CD4-positive, alpha-beta T cell treated with Interleukin-6 for 4 hours (primary cell): ENCODE measurements at regions not wholly inside any gene's neighbourhood (a gene's known extent, or its start where the extent isn't known, plus 50 kb on each side); places are given as distances from the start of the nearest gene placed in this dataset.
"Not testable (repeated sequence)": the region's sequence is repeated elsewhere in the genome, so short reads cannot be mapped to it uniquely, and the experiment has no call there.

Source experiments
- DNase-seq: peaks from one replicate; pipeline ENCODE4 v3.0.0-alpha.2; 2020; ENCODE audit warnings: mixed read lengths

DNA sequence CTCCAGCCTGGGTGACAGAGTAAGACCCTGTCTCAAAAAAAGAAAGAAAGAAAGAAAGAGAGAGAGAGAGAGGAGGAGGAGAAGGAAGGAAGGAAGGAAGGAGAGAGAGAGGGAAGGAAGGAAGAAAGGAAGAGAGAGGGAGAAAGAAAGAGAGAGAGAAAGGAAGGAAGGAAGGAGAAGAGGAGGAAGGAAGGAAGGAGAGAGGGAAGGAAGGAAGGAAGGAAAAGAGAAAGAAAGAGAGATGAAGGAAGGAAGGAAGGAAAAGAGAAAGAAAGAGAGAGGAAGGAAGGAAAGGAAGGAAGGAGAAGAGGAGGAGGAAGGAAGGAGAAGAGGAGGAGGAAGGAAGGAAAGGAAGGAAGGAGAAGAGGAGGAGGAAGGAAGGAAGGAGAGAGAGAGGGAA is 82.2 kb upstream of the ATP1B1 start:
- no peak for DNase-seq

DNA sequence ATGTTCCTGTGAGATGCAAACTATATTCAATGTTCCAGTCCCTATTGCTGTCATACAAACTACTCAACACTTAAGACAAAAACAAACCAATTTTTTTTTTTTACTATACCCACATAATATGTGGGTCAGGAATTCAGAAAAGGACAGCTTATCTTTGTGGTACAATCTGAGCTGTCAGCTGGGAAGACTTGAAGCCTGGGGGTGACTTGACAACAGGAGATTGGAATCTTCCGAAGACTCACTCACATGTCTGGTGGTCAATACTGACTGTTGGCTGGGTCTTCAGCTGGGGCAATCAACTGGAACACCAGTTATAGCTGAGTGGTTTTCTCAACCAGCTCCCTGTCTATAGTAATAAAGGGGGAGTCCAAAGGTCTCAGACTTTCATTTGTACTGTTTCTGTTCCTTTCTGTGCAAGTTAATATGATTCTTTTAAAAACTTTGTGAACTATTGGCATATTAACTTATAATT is 81.7 kb upstream of the ATP1B1 start:
- DNase-seq, result no peak

- no peak for DNase-seq
Observed at GRCh38 chr1:169025412-169025811, 81.1 kb upstream of the ATP1B1 start.

GRCh38 chr1:169027607-169028320 is 78.7 kb upstream of the ATP1B1 start:
- no peak for DNase-seq

DNA sequence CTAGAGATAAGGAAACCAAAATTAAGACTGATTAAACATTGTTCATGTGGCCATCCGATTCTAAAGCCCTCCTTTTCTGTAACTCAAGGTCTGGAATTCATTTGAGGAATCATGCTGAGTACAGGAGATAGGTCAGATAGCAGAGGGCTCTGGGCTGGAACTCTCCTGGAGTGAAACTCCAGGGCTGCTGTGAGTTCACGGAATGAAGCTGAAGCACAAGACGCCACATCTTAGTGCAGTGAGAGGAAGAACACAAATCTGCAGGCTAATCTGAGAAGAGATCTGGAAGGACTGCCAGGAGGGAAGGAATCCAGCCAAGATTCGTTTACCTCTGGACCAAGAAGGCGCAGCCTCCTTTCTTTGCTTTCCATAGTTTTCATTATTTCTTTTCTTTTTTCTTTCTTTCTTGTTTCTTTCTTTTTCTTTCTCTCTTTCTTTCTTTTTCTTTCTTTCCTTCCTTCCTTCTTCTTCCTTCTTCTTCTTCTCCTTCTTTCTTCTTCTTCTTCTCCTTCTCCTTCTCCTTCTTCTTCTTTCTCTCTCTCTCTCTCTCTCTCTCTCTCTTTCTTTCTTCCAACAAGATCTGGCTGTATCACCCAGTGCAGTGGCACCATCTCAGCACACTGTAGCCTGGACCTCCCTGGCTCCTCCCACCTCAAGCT is 74.8 kb upstream of the ATP1B1 start:
- DNase-seq, result no peak

GRCh38 chr1:169041366-169041765 is 65.1 kb upstream of the ATP1B1 start:
- no peak for DNase-seq

- DNase-seq, result no peak
Observed at GRCh38 chr1:169042377-169042776, 64.1 kb upstream of the ATP1B1 start.

DNA sequence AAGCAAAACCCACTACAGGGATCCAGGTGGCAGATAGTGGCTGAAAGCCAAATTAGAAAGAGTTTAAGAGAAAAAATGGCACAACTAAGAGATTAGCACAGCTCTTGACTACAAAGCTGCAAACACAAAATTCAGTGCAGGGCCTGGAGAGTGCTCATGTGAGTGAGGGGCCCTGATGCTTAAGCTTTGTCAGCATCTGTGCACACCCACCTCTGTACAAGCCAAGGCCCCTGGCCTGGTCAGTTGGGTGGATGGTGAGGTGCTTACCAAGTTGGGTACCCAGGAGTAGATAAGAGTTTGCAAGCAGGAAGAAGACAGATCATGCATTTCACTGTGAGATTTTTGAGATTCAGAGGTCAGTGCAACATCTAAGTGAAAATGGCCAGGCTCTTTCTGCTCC is 62.7 kb upstream of the ATP1B1 start:
- DNase-seq, result no peak

DNA sequence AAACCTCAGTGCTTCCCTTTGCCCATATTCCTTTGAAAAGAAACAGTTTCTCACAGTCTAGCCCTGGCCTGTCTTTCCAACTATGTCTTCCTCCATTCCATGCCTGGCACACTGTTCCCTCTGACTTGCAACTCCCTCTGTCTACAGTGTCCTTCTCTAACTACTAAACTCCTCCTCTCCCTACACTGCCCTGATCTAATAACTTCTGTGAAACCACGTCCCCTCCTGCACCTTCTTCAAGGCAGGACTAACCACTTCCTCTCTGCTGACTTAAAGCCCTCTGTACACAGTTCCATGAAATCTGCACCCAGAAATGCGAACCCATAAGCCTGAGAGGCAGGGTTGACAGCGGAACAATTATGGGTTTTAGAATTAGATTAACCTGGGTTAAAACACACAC is 62.2 kb upstream of the ATP1B1 start:
- peak; percentile 42 for DNase-seq

- DNase-seq, result no peak
Observed at GRCh38 chr1:169044971-169045370, 61.5 kb upstream of the ATP1B1 start.

- DNase-seq, result no peak
Observed at GRCh38 chr1:169046671-169047070, 59.8 kb upstream of the ATP1B1 start.

DNA sequence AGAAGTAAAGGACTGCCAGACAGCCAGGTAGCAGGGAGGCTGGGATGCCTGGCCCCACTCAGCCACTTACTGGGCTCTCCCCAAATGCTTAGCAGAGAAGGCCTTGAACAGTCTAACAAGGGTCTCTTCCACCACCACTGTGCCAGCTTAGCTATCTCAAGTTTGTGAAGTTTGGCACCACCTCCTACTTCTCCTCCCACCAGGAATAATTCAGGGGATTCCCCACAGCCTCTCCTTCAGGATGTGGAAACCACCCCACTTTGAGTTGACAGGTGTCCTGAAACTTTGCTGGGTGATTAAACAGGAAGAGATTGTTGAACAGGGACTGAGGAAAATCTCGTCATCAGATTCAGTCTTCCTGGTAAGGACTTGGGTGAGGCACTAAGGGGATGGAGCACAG is 59.4 kb upstream of the ATP1B1 start:
- no peak for DNase-seq

DNA sequence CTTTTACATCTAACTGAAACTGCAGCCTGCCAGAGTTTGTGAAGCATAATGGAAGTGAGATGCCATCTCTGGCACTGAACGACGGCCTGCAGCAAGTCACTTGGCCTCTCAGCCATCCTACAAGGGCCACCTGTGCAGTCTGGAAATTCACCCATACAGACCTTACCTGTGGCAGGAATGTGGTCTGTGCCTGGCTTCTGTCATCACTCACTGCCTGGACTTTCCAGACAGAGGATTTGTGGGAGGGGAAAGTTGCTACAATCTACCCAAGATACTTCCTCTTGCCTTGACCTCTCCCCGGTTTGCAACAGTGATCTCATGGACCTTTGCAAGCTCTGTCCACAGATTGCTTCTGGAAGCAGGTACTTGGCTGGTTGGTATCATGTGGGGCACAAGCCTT is 58.4 kb upstream of the ATP1B1 start:
- DNase-seq, result no peak

- DNase-seq, result no peak
Observed at GRCh38 chr1:169049258-169049938, 57.1 kb upstream of the ATP1B1 start.

- no peak for DNase-seq
Observed at GRCh38 chr1:169051171-169051570, 55.3 kb upstream of the ATP1B1 start.

DNA sequence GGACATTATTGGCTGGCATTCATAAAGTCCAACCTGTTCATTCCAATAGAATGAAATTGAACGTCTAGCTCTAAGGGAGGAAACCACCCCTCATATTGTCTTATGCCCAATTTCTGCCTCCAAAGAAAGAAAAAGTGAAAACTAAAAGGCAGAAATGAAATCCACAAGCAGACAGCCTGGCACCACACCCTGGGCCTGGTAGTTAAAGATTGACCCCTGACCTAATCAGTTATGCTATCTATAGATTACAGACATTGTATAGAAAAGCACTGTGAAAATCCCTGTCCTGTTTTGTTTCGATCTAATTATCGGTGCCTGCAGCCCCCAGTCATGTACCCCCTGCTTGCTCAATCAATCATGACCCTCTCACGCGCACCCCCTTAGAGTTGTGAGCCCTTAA is 54.3 kb upstream of the ATP1B1 start:
- not testable (repeated sequence) for DNase-seq

- DNase-seq, result no peak
Observed at GRCh38 chr1:169052727-169053126, 53.8 kb upstream of the ATP1B1 start.

GRCh38 chr1:169053196-169053595 is 53.3 kb upstream of the ATP1B1 start:
- DNase-seq, result no peak
